Thoracic aorta (tissue), 2 donors: ENCODE measurements at regions not wholly inside any gene's neighbourhood (a gene's known extent, or its start where the extent isn't known, plus 50 kb on each side); places are given as distances from the start of the nearest gene placed in this dataset.

Experiments
- ATAC-seq: fragments of 150-250 bp; one replicate; pipeline ENCODE4 v1.8.0; 2017; ENCODE audit warnings: low read depth; ENCODE audit not compliant: insufficient number of reproducible peaks, low FRiP score
- DNase-seq: peaks from one replicate; pipeline ENCODE4 v3.0.0-alpha.2; 2020; ENCODE audit warnings: low spot score
- H3K27ac ChIP-seq, 2 donors: fragments of 200-600 bp; sonication (generic); 1 replicate in 1 of 2; 2 replicates in 1 of 2; pipeline ENCODE4 v1.5.1; 2016; ENCODE audit warnings: mild to moderate bottlenecking in 2 of 2, moderate library complexity in 2 of 2
- H3K27me3 ChIP-seq: fragments of 200-600 bp; sonication (generic); replicated peaks from 2 replicates; pipeline ENCODE4 v1.6.0; 2016; ENCODE audit warnings: mild to moderate bottlenecking; ENCODE audit not compliant: insufficient read depth
- H3K36me3 ChIP-seq: fragments of 200-600 bp; sonication (generic); one replicate; pipeline ENCODE4 v1.5.1; 2016
- H3K4me1 ChIP-seq, 2 donors: fragments of 200-600 bp; sonication (generic); 1 replicate in 1 of 2; 2 replicates in 1 of 2; pipeline versions ENCODE4 v1.5.1 to v1.6.0; 2016; ENCODE audit warnings: low read depth in 2 of 2, mild to moderate bottlenecking in 1 of 2; ENCODE audit not compliant: control insufficient read depth in 1 of 2
- H3K4me3 ChIP-seq: fragments of 200-600 bp; sonication (generic); 2 replicates; pipeline ENCODE4 v1.5.1; 2016; ENCODE audit warnings: mild to moderate bottlenecking
- H3K9me3 ChIP-seq: fragments of 200-600 bp; sonication (generic); 2 replicates; pipeline ENCODE4 v1.5.1; 2016
- TF ChIP-seq, protein P1 (sequence below): fragments of 200-600 bp; sonication (generic); IDR thresholded peaks from one replicate; pipeline ENCODE4 v1.5.1; 2019; ENCODE audit warnings: antibody characterized with exemption

GRCh38 chr20:43389839-43390626 is 67.7 kb upstream of the SRSF6 start:
- Histone ChIP-seq H3K36me3 (no peaks in the 10 kb centered on the region), H3K4me1 (no peaks in the 10 kb centered on the region), H3K27me3 (no peaks in the 10 kb centered on the region), H3K27ac (no peak overlapping the region), H3K9me3 (no peaks in the 10 kb centered on the region), H3K4me3 (no peak overlapping the region)
- DNase-seq (no peak), ATAC-seq (no peak)
- TF ChIP-seq, protein P1, sequence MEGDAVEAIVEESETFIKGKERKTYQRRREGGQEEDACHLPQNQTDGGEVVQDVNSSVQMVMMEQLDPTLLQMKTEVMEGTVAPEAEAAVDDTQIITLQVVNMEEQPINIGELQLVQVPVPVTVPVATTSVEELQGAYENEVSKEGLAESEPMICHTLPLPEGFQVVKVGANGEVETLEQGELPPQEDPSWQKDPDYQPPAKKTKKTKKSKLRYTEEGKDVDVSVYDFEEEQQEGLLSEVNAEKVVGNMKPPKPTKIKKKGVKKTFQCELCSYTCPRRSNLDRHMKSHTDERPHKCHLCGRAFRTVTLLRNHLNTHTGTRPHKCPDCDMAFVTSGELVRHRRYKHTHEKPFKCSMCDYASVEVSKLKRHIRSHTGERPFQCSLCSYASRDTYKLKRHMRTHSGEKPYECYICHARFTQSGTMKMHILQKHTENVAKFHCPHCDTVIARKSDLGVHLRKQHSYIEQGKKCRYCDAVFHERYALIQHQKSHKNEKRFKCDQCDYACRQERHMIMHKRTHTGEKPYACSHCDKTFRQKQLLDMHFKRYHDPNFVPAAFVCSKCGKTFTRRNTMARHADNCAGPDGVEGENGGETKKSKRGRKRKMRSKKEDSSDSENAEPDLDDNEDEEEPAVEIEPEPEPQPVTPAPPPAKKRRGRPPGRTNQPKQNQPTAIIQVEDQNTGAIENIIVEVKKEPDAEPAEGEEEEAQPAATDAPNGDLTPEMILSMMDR = no peak

GRCh38 chr20:43389211-43389610 is 68.5 kb upstream of the SRSF6 start:
- DNase-seq (no peak), ATAC-seq (no peak)
- Histone ChIP-seq H3K36me3 (no peaks in the 10 kb centered on the region), H3K4me1 (no peaks in the 10 kb centered on the region), H3K27me3 (no peaks in the 10 kb centered on the region), H3K27ac (no peak overlapping the region), H3K4me3 (no peak overlapping the region), H3K9me3 (no peaks in the 10 kb centered on the region)
- TF ChIP-seq, protein P1 = no peak

GRCh38 chr20:43388268-43389002 is 69.3 kb upstream of the SRSF6 start:
- H3K36me3 ChIP-seq = no peaks in the 10 kb centered on the region
- no peak for DNase-seq
- ATAC-seq = no peak

DNA sequence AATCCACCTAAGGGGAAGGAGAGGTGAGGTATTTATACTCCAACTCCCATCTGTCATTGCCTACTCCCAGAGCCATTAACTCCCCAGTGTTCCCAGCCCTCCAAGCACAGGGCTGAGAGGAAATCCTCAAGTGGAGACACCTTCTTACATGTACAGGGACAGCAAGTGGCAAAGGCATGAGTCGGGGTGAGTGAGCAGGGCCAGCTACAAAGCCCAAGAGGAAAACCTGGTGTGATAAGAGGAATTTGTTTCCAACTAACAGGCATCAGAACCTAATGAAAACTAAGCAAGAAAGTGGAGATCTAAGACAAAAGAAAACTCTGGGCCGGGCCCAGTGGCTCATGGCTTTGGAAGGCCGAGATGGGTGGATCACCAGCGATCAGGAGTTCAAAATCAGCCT is 70.0 kb upstream of the SRSF6 start:
- Histone ChIP-seq H3K27me3 (no peaks in the 10 kb centered on the region), H3K4me1 (no peaks in the 10 kb centered on the region), H3K27ac (no peak overlapping the region), H3K36me3 (no peaks in the 10 kb centered on the region), H3K9me3 (no peaks in the 10 kb centered on the region), H3K4me3 (no peak overlapping the region)
- no peak for DNase-seq
- ATAC-seq = no peak
- TF ChIP-seq, protein P1 = no peak

More at GRCh38 chr20:43388268-43389002, 69.3 kb upstream of the SRSF6 start:
- TF ChIP-seq, protein P1 = no peak
- no peaks in the 10 kb centered on the region for H3K27me3 ChIP-seq
- no peak overlapping the region for H3K27ac ChIP-seq
- no peaks in the 10 kb centered on the region for H3K9me3 ChIP-seq
- H3K4me3 ChIP-seq = no peak overlapping the region
- H3K4me1 ChIP-seq = no peaks in the 10 kb centered on the region

GRCh38 chr20:43386878-43387277 is 70.8 kb upstream of the SRSF6 start:
- no peak for DNase-seq
- no peaks in the 10 kb centered on the region for H3K27me3 ChIP-seq
- TF ChIP-seq, protein P1 = no peak
- no peak for ATAC-seq
- H3K4me1 ChIP-seq = no peaks in the 10 kb centered on the region
- no peak overlapping the region for H3K4me3 ChIP-seq
- H3K36me3 ChIP-seq = no peaks in the 10 kb centered on the region
- H3K9me3 ChIP-seq = no peaks in the 10 kb centered on the region
- H3K27ac ChIP-seq = no peak overlapping the region
